ENCODE measurements at regions not wholly inside any gene's neighbourhood (a gene's known extent, or its start where the extent isn't known, plus 50 kb on each side); places are given as distances from the start of the nearest gene placed in this dataset.
"Not testable (repeated sequence)": the region's sequence is repeated elsewhere in the genome, so short reads cannot be mapped to it uniquely, and the experiment has no call there.

- BruUV-seq (replicated peaks) = no TSS peak
- Histone ChIP-seq H3K4me1 (ENCODE audit: control insufficient read depth, insufficient read depth, low read length) (no peaks in the 10 kb centered on the region), H3K4me3 (ENCODE audit: low read depth in 2 of 2, low read length in 2 of 2) (no peak overlapping the region), H3K36me3 (ENCODE audit: control insufficient read depth, insufficient read depth, low read length) (no peaks in the 10 kb centered on the region), H3K27me3 (ENCODE audit: control insufficient read depth, insufficient read depth, low read length) (peaks cover 21% of the 10 kb centered on the region), H3K27ac (ENCODE audit: low read length) (no peak overlapping the region), H3K9me3 (ENCODE audit: control insufficient read depth, insufficient read depth, low read depth, low read length) (no peaks in the 10 kb centered on the region)
- no peak for TF ChIP-seq REST (IDR thresholded peaks at IDR 0.05; ENCODE audit: insufficient read depth in 1 of 2, low read depth in 2 of 2, low read length in 1 of 2)
- TF ChIP-seq POLR2AphosphoS5 (IDR thresholded peaks at IDR 0.05; ENCODE audit: low read depth, low read length) = no peak
- TF ChIP-seq TCF7L2 (IDR thresholded peaks at IDR 0.05; ENCODE audit: low read depth, low read length) = no peak
- no peak for TF ChIP-seq SIN3A (IDR thresholded peaks at IDR 0.05; ENCODE audit: borderline replicate concordance, insufficient read depth, low read depth, low read length)
- TF ChIP-seq CTCF (IDR thresholded peaks at IDR 0.05) = no peak
- DNase-seq (ENCODE audit: low read depth, low spot score) = no peak
- in situ Hi-C loops (cut with HindIII; ENCODE audit: low pct_unique_long_range_greater_than_20kb, low sequenced_read_pairs) (no loop called here), intact Hi-C loops (cut with micrococcal nuclease; ENCODE audit: unreplicated experiment) (no loop called here)
- ChIA-PET POLR2A (no interaction called here), CTCF (no interaction called here)
- no peak for ATAC-seq
Observed at GRCh38 chr6:109875973-109876372, 102.1 kb upstream of the GPR6 start.

DNA sequence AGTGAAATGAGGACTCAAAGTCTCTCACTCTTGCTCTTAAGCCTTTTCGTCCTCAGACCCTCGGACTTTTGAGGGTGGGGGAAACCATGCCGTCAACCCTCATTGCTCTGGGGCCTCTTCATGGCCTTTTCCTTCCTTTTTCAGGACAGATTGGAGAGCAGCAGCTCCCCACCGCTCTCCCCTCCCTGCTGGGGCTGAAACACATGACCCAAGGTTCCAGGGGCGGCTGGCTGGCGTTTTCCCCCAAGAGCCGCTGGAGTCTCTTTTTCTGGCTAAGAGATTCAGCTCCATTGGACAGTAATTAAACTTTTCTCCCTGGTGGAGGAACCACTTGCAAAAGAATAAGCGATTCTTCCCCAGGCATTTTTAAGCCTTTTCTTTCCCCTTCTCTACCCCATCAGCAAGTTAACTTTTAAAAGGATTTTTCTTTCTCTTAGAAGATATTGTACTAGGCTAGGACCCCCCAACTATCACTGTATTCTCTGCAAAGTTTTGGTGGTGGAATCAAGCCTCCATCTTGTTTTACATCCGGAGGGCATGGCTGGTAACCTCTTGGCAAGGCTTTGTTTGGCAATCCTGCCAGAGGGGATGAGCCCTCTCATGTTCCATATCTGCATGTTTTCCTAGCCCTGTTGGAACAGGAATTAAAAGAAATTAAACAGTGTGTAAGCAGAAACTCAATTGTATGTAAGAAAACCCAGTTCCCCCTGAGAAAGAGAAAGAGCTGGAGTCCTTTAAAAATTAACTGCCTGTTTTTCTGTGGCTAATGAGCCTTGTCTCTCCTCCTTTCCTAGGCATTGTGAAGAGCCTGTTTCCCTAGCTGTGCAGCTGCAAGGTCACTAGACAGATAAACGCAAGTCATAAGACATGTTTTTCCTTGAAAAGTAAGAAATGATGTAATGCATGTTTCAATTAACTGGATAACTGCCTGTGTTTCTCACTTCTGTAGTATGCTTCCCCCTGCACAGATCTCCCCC, 100.8 kb upstream of the GPR6 start:
- ChIA-PET POLR2A (no interaction called here), CTCF (no interaction called here)
- no peaks in the 10 kb centered on the region for H3K36me3 ChIP-seq (ENCODE audit: control insufficient read depth, insufficient read depth, low read length)
- TF ChIP-seq CTCF (IDR thresholded peaks at IDR 0.05) = no peak
- TF ChIP-seq TCF7L2 (IDR thresholded peaks at IDR 0.05; ENCODE audit: low read depth, low read length) = no peak
- no peak for TF ChIP-seq SIN3A (IDR thresholded peaks at IDR 0.05; ENCODE audit: borderline replicate concordance, insufficient read depth, low read depth, low read length)
- TF ChIP-seq POLR2AphosphoS5 (IDR thresholded peaks at IDR 0.05; ENCODE audit: low read depth, low read length) = no peak
- TF ChIP-seq REST (IDR thresholded peaks at IDR 0.05; ENCODE audit: insufficient read depth in 1 of 2, low read depth in 2 of 2, low read length in 1 of 2) = no peak
- no peak for ATAC-seq
- no peak overlapping the region for H3K4me3 ChIP-seq (ENCODE audit: low read depth in 2 of 2, low read length in 2 of 2)
- peaks cover 20% of the 10 kb centered on the region for H3K27me3 ChIP-seq (ENCODE audit: control insufficient read depth, insufficient read depth, low read length)
- no TSS peak for BruUV-seq (replicated peaks)
- H3K4me1 ChIP-seq (ENCODE audit: control insufficient read depth, insufficient read depth, low read length) = no peaks in the 10 kb centered on the region
- in situ Hi-C loops (cut with HindIII; ENCODE audit: low pct_unique_long_range_greater_than_20kb, low sequenced_read_pairs) (no loop called here), intact Hi-C loops (cut with micrococcal nuclease; ENCODE audit: unreplicated experiment) (no loop called here)
- no peaks in the 10 kb centered on the region for H3K9me3 ChIP-seq (ENCODE audit: control insufficient read depth, insufficient read depth, low read depth, low read length)
- no peak for DNase-seq (ENCODE audit: low read depth, low spot score)
- H3K27ac ChIP-seq (ENCODE audit: low read length) = no peak overlapping the region

GRCh38 chr6:109878005-109878690, 100.0 kb upstream of the GPR6 start:
- H3K36me3 ChIP-seq (ENCODE audit: control insufficient read depth, insufficient read depth, low read length); H3K4me3 ChIP-seq (ENCODE audit: low read depth in 2 of 2, low read length in 2 of 2); intact Hi-C loops (cut with micrococcal nuclease; ENCODE audit: unreplicated experiment); H3K9me3 ChIP-seq (ENCODE audit: control insufficient read depth, insufficient read depth, low read depth, low read length); H3K27ac ChIP-seq (ENCODE audit: low read length); ATAC-seq; POLR2A ChIA-PET; H3K4me1 ChIP-seq (ENCODE audit: control insufficient read depth, insufficient read depth, low read length); BruUV-seq (replicated peaks); DNase-seq (ENCODE audit: low read depth, low spot score); in situ Hi-C loops (cut with HindIII; ENCODE audit: low pct_unique_long_range_greater_than_20kb, low sequenced_read_pairs); CTCF ChIA-PET: not testable (repeated sequence)
- peaks cover 18% of the 10 kb centered on the region for H3K27me3 ChIP-seq (ENCODE audit: control insufficient read depth, insufficient read depth, low read length)
